CD8-positive, alpha-beta memory T cell (primary cell): ENCODE measurements at regions not wholly inside any gene's neighbourhood (a gene's known extent, or its start where the extent isn't known, plus 50 kb on each side); places are given as distances from the start of the nearest gene placed in this dataset.

ENCODE experiments used
- CTCF ChIA-PET: fragments of 350-600 bp; sonication (Branson Sonifier 250); formaldehyde crosslinking; loops from one replicate; lab custom pipeline; 2021; ENCODE audit warnings: antibody characterized with exemption; lab: Charles Lee
- POLR2A ChIA-PET: fragments of 350-600 bp; sonication (Branson Sonifier 250); formaldehyde crosslinking; loops from one replicate; lab custom pipeline; 2021; ENCODE audit warnings: antibody characterized with exemption; lab: Charles Lee
- DNase-seq, 5 donors: peaks; one replicate each; pipeline versions ENCODE4 v3.0.0 to v3.0.0-alpha.2; 2020 to 2022; ENCODE audit warnings: mixed read lengths in 1 of 5
- H3K27ac ChIP-seq: one replicate; pipeline ENCODE4 v1.7.0; 2013; ENCODE audit warnings: low read depth, mild to moderate bottlenecking, low read length, moderate library complexity
- H3K27me3 ChIP-seq: 2 replicates; pipeline ENCODE4 v1.7.0; 2013; ENCODE audit warnings: low read length, mild to moderate bottlenecking; ENCODE audit not compliant: insufficient read depth, poor library complexity, severe bottlenecking
- H3K36me3 ChIP-seq: 2 replicates; pipeline ENCODE4 v1.7.0; 2013; ENCODE audit warnings: mild to moderate bottlenecking, low read length, moderate library complexity; ENCODE audit not compliant: insufficient read depth
- H3K4me1 ChIP-seq: 2 replicates; pipeline ENCODE4 v1.7.0; 2013; ENCODE audit warnings: mild to moderate bottlenecking, low read length, moderate library complexity; ENCODE audit not compliant: insufficient read depth
- H3K4me3 ChIP-seq: 2 replicates; pipeline ENCODE4 v1.7.0; 2013; ENCODE audit warnings: mild to moderate bottlenecking, low read length
- H3K9me3 ChIP-seq: 2 replicates; pipeline ENCODE4 v1.7.0; 2013; ENCODE audit warnings: mild to moderate bottlenecking, low read length
- H3K27ac Mint-ChIP-seq, 8 donors: one replicate each; pipeline ENCODE4 v1.8.0; 2020 to 2021; ENCODE audit warnings: mixed read lengths in 8 of 8, mild to moderate bottlenecking in 6 of 8, inconsistent platforms in 3 of 8, moderate library complexity in 3 of 8
- H3K27me3 Mint-ChIP-seq, 2 donors: one replicate each; pipeline ENCODE4 v1.8.0; 2020 to 2021; ENCODE audit warnings: mixed read lengths in 2 of 2, mild to moderate bottlenecking in 1 of 2, moderate library complexity in 1 of 2
- H3K36me3 Mint-ChIP-seq, 3 donors: one replicate each; pipeline ENCODE4 v1.8.0; 2020 to 2021; ENCODE audit warnings: mixed read lengths in 3 of 3, inconsistent platforms in 1 of 3, mild to moderate bottlenecking in 1 of 3
- H3K4me1 Mint-ChIP-seq, 3 donors: one replicate each; pipeline ENCODE4 v1.8.0; 2020 to 2021; ENCODE audit warnings: mixed read lengths in 3 of 3, inconsistent platforms in 1 of 3, mild to moderate bottlenecking in 1 of 3
- H3K4me3 Mint-ChIP-seq, 7 donors: one replicate each; pipeline ENCODE4 v1.8.0; 2020 to 2021; ENCODE audit warnings: mixed read lengths in 7 of 7, mild to moderate bottlenecking in 6 of 7, moderate library complexity in 4 of 7, inconsistent platforms in 2 of 7
- H3K9me3 Mint-ChIP-seq, 5 donors: one replicate each; pipeline ENCODE4 v1.8.0; 2020 to 2022; ENCODE audit warnings: mixed read lengths in 5 of 5, mild to moderate bottlenecking in 3 of 5, moderate library complexity in 2 of 5, inconsistent platforms in 1 of 5

- Mint-ChIP-seq H3K4me1 (no peaks in the 10 kb centered on the region), H3K27ac (no peak overlapping the region), H3K4me3 (no peak overlapping the region), H3K9me3 (peaks cover 2 to 29% (median 4%) of the 10 kb centered on the region in 5 donors), H3K27me3 (no peaks in the 10 kb centered on the region), H3K36me3 (no peaks in the 10 kb centered on the region)
- ChIA-PET CTCF (no interaction called here), POLR2A (no interaction called here)
- no peaks in the 10 kb centered on the region for H3K27me3 ChIP-seq
- no peaks in the 10 kb centered on the region for H3K9me3 ChIP-seq
- no peak overlapping the region for H3K27ac ChIP-seq
- no peak overlapping the region for H3K4me3 ChIP-seq
- DNase-seq, result no peak
- H3K36me3 ChIP-seq, result no peaks in the 10 kb centered on the region
- no peaks in the 10 kb centered on the region for H3K4me1 ChIP-seq
Observed at GRCh38 chr3:76321614-76322013, 536.3 kb upstream of the ZNF717 start.

- H3K4me3 Mint-ChIP-seq, result no peak overlapping the region
- POLR2A ChIA-PET, result no interaction called here
- Histone ChIP-seq H3K4me3 (no peak overlapping the region), H3K36me3 (no peaks in the 10 kb centered on the region), H3K9me3 (no peaks in the 10 kb centered on the region), H3K4me1 (no peaks in the 10 kb centered on the region), H3K27ac (no peak overlapping the region), H3K27me3 (no peaks in the 10 kb centered on the region)
- no peak overlapping the region for H3K27ac Mint-ChIP-seq
- H3K9me3 Mint-ChIP-seq, result peaks cover 2 to 21% (median 7%) of the 10 kb centered on the region in 5 donors
- DNase-seq, result no peak
- H3K36me3 Mint-ChIP-seq, result no peaks in the 10 kb centered on the region
- H3K27me3 Mint-ChIP-seq, result no peaks in the 10 kb centered on the region
- no peaks in the 10 kb centered on the region for H3K4me1 Mint-ChIP-seq
- CTCF ChIA-PET, result no interaction called here
Observed at GRCh38 chr3:76324101-76324500, 538.8 kb upstream of the ZNF717 start.

- Mint-ChIP-seq H3K4me3 (no peak overlapping the region), H3K27me3 (no peaks in the 10 kb centered on the region), H3K27ac (no peak overlapping the region), H3K9me3 (peaks cover 5 to 36% (median 8%) of the 10 kb centered on the region in 5 donors), H3K4me1 (no peaks in the 10 kb centered on the region), H3K36me3 (no peaks in the 10 kb centered on the region)
- Histone ChIP-seq H3K27ac (no peak overlapping the region), H3K4me1 (no peaks in the 10 kb centered on the region), H3K36me3 (no peaks in the 10 kb centered on the region), H3K4me3 (no peak overlapping the region), H3K27me3 (no peaks in the 10 kb centered on the region), H3K9me3 (no peaks in the 10 kb centered on the region)
- ChIA-PET POLR2A (no interaction called here), CTCF (no interaction called here)
- DNase-seq, result no peak
Observed at GRCh38 chr3:76345878-76346277, 560.5 kb upstream of the ZNF717 start.

- Histone ChIP-seq H3K27me3 (no peaks in the 10 kb centered on the region), H3K4me1 (no peaks in the 10 kb centered on the region), H3K36me3 (no peaks in the 10 kb centered on the region), H3K9me3 (no peaks in the 10 kb centered on the region), H3K27ac (no peak overlapping the region), H3K4me3 (no peak overlapping the region)
- H3K9me3 Mint-ChIP-seq, result peaks cover 6 to 37% (median 8%) of the 10 kb centered on the region in 5 donors
- no peak for DNase-seq
- ChIA-PET POLR2A (no interaction called here), CTCF (no interaction called here)
- H3K27ac Mint-ChIP-seq, result no peak overlapping the region
- H3K27me3 Mint-ChIP-seq, result no peaks in the 10 kb centered on the region
- no peaks in the 10 kb centered on the region for H3K4me1 Mint-ChIP-seq
- H3K4me3 Mint-ChIP-seq, result no peak overlapping the region
- no peaks in the 10 kb centered on the region for H3K36me3 Mint-ChIP-seq
Observed at GRCh38 chr3:76346690-76347089, 561.3 kb upstream of the ZNF717 start.

- ChIA-PET POLR2A (no interaction called here), CTCF (no interaction called here)
- Mint-ChIP-seq H3K4me3 (no peak overlapping the region), H3K4me1 (no peaks in the 10 kb centered on the region), H3K9me3 (peaks cover 8 to 37% (median 13%) of the 10 kb centered on the region in 5 donors), H3K27ac (no peak overlapping the region), H3K27me3 (no peaks in the 10 kb centered on the region), H3K36me3 (no peaks in the 10 kb centered on the region)
- Histone ChIP-seq H3K27ac (no peak overlapping the region), H3K4me1 (no peaks in the 10 kb centered on the region), H3K27me3 (no peaks in the 10 kb centered on the region), H3K9me3 (no peaks in the 10 kb centered on the region), H3K4me3 (no peak overlapping the region), H3K36me3 (no peaks in the 10 kb centered on the region)
- DNase-seq, result no peak
Observed at GRCh38 chr3:76349715-76350480, 564.5 kb upstream of the ZNF717 start.

- Mint-ChIP-seq H3K4me3 (no peak overlapping the region), H3K9me3 (peaks cover 3 to 24% (median 15%) of the 10 kb centered on the region in 5 donors), H3K27me3 (no peaks in the 10 kb centered on the region), H3K4me1 (no peaks in the 10 kb centered on the region), H3K27ac (no peak overlapping the region), H3K36me3 (no peaks in the 10 kb centered on the region)
- DNase-seq, result no peak
- Histone ChIP-seq H3K9me3 (no peaks in the 10 kb centered on the region), H3K36me3 (no peaks in the 10 kb centered on the region), H3K4me1 (no peaks in the 10 kb centered on the region), H3K27ac (no peak overlapping the region), H3K4me3 (no peak overlapping the region), H3K27me3 (no peaks in the 10 kb centered on the region)
- POLR2A ChIA-PET, result no interaction called here
- CTCF ChIA-PET, result no interaction called here
Observed at GRCh38 chr3:76352051-76352450, 566.7 kb upstream of the ZNF717 start.

GRCh38 chr3:76352511-76353284 is 567.3 kb upstream of the ZNF717 start:
- Histone ChIP-seq H3K9me3 (no peaks in the 10 kb centered on the region), H3K4me3 (no peak overlapping the region), H3K27me3 (no peaks in the 10 kb centered on the region), H3K27ac (no peak overlapping the region), H3K4me1 (no peaks in the 10 kb centered on the region), H3K36me3 (no peaks in the 10 kb centered on the region)
- H3K4me1 Mint-ChIP-seq, result no peaks in the 10 kb centered on the region
- H3K4me3 Mint-ChIP-seq, result no peak overlapping the region
- peaks cover 3 to 24% (median 15%) of the 10 kb centered on the region in 5 donors for H3K9me3 Mint-ChIP-seq
- no peaks in the 10 kb centered on the region for H3K27me3 Mint-ChIP-seq
- H3K27ac Mint-ChIP-seq, result no peak overlapping the region
- CTCF ChIA-PET, result no interaction called here
- no peak for DNase-seq
- POLR2A ChIA-PET, result no interaction called here
- no peaks in the 10 kb centered on the region for H3K36me3 Mint-ChIP-seq

GRCh38 chr3:76353683-76354082 is 568.3 kb upstream of the ZNF717 start:
- H3K27ac ChIP-seq, result no peak overlapping the region
- H3K27ac Mint-ChIP-seq, result no peak overlapping the region

More at GRCh38 chr3:76353683-76354082, 568.3 kb upstream of the ZNF717 start:
- ChIA-PET POLR2A (no interaction called here), CTCF (no interaction called here)
- Mint-ChIP-seq H3K4me3 (no peak overlapping the region), H3K9me3 (peaks cover 0 to 29% (median 15%) of the 10 kb centered on the region in 5 donors), H3K36me3 (no peaks in the 10 kb centered on the region), H3K27me3 (no peaks in the 10 kb centered on the region), H3K4me1 (no peaks in the 10 kb centered on the region)
- no peaks in the 10 kb centered on the region for H3K4me1 ChIP-seq
- no peaks in the 10 kb centered on the region for H3K36me3 ChIP-seq
- H3K27me3 ChIP-seq, result no peaks in the 10 kb centered on the region
- no peak for DNase-seq
- no peaks in the 10 kb centered on the region for H3K9me3 ChIP-seq
- no peak overlapping the region for H3K4me3 ChIP-seq
